ENCODE measurements at regions not wholly inside any gene's neighbourhood (a gene's known extent, or its start where the extent isn't known, plus 50 kb on each side); places are given as distances from the start of the nearest gene placed in this dataset.

- DNase-seq (ENCODE audit: low read depth, low spot score) (no peak), ATAC-seq (no peak)
- Histone ChIP-seq H3K9me2 (ENCODE audit: insufficient read depth) (no peaks in the 10 kb centered on the region), H3K27ac (ENCODE audit: low read depth, low read length) (no peak overlapping the region), H3K36me3 (ENCODE audit: control insufficient read depth in 1 of 2, insufficient read depth in 2 of 2, low read length in 2 of 2) (no peaks in the 10 kb centered on the region), H3K27me3 (ENCODE audit: insufficient read depth, low read length) (no peaks in the 10 kb centered on the region), H4K20me1 (ENCODE audit: insufficient read depth) (no peaks in the 10 kb centered on the region), H3K4me2 (ENCODE audit: low read length) (no peak overlapping the region), H3K9me3 (ENCODE audit: control insufficient read depth in 1 of 2, insufficient read depth in 1 of 2, low read depth in 1 of 2, low read length in 2 of 2) (peaks cover 3 to 20% of the 10 kb centered on the region in 2 experiments; a peak in 2 of 4 replicates), H3K79me2 (ENCODE audit: insufficient read depth, low read length) (no peaks in the 10 kb centered on the region), H2AFZ (ENCODE audit: low read depth, low read length, poor library complexity, severe bottlenecking) (no peak overlapping the region), H3K9ac (ENCODE audit: low read length) (no peak overlapping the region), H3K4me3 (replicated peaks in 1 of 2; ENCODE audit: low read depth in 1 of 2, low read length in 2 of 2) (no peak overlapping the region), H3K4me1 (ENCODE audit: control insufficient read depth in 1 of 2, insufficient read depth in 2 of 2, low read length in 2 of 2) (no peaks in the 10 kb centered on the region)
- no peak for TF ChIP-seq JUND (IDR thresholded peaks at IDR 0.05)
- TF ChIP-seq ZFX (IDR thresholded peaks at IDR 0.05) = no peak
- ChIA-PET CTCF (no interaction called here), RAD21 (ENCODE audit: low non-redundant PET in 1 of 2, low total read pairs in 2 of 2, uncharacterized antibody in 2 of 2, unreplicated experiment in 2 of 2) (no interaction called here), POLR2A (no interaction called here)
- intact Hi-C loops (cut with micrococcal nuclease) = no loop called here
- BruUV-seq (replicated peaks) = no TSS peak
These were observed 344.9 kb downstream of the LIG4 start for GRCh38 chr13:107870400-107870799.

- Histone ChIP-seq H3K9me3 (ENCODE audit: control insufficient read depth in 1 of 2, insufficient read depth in 1 of 2, low read depth in 1 of 2, low read length in 2 of 2) (peaks cover 7 to 16% of the 10 kb centered on the region in 2 experiments; a peak in 2 of 4 replicates), H4K20me1 (ENCODE audit: insufficient read depth) (no peaks in the 10 kb centered on the region), H2AFZ (ENCODE audit: low read depth, low read length, poor library complexity, severe bottlenecking) (no peak overlapping the region), H3K79me2 (ENCODE audit: insufficient read depth, low read length) (no peaks in the 10 kb centered on the region), H3K36me3 (ENCODE audit: control insufficient read depth in 1 of 2, insufficient read depth in 2 of 2, low read length in 2 of 2) (no peaks in the 10 kb centered on the region), H3K27me3 (ENCODE audit: insufficient read depth, low read length) (no peaks in the 10 kb centered on the region), H3K4me1 (ENCODE audit: control insufficient read depth in 1 of 2, insufficient read depth in 2 of 2, low read length in 2 of 2) (no peaks in the 10 kb centered on the region), H3K4me3 (replicated peaks in 1 of 2; ENCODE audit: low read depth in 1 of 2, low read length in 2 of 2) (no peak overlapping the region), H3K27ac (ENCODE audit: low read depth, low read length) (no peak overlapping the region), H3K9ac (ENCODE audit: low read length) (no peak overlapping the region), H3K9me2 (ENCODE audit: insufficient read depth) (no peaks in the 10 kb centered on the region), H3K4me2 (ENCODE audit: low read length) (no peak overlapping the region)
- ChIA-PET POLR2A (no interaction called here), RAD21 (ENCODE audit: low non-redundant PET in 1 of 2, low total read pairs in 2 of 2, uncharacterized antibody in 2 of 2, unreplicated experiment in 2 of 2) (no interaction called here), CTCF (no interaction called here)
- DNase-seq (ENCODE audit: low read depth, low spot score) (no peak), ATAC-seq (no peak)
- no TSS peak for BruUV-seq (replicated peaks)
- intact Hi-C loops (cut with micrococcal nuclease) = no loop called here
- TF ChIP-seq JUND (IDR thresholded peaks at IDR 0.05) = no peak
- TF ChIP-seq POLR2A (IDR thresholded peaks at IDR 0.05; ENCODE audit: borderline replicate concordance, extremely low read depth, insufficient read depth, insufficient read length) = no peak
- no peak for TF ChIP-seq ATF3 (IDR thresholded peaks at IDR 0.05)
- no peak for TF ChIP-seq ZFX (IDR thresholded peaks at IDR 0.05)
- no peak for TF ChIP-seq CBX3 (IDR thresholded peaks at IDR 0.05; ENCODE audit: low read depth)
- TF ChIP-seq ELF1 (IDR thresholded peaks at IDR 0.05; ENCODE audit: borderline replicate concordance, low read depth) = no peak
- no peak for TF ChIP-seq ZBTB33 (IDR thresholded peaks at IDR 0.05; ENCODE audit: extremely low read depth, insufficient replicate concordance, low read length)
- no peak for TF ChIP-seq SRF (IDR thresholded peaks at IDR 0.05; ENCODE audit: low read depth)
- no peak for TF ChIP-seq YY1 (IDR thresholded peaks at IDR 0.05; ENCODE audit: extremely low read depth, insufficient replicate concordance, low read depth, low read length)
- no peak for TF ChIP-seq ZNF274 (IDR thresholded peaks at IDR 0.05; ENCODE audit: low read depth, low read length)
- no peak for TF ChIP-seq EGR1 (IDR thresholded peaks at IDR 0.05; ENCODE audit: low read depth)
- TF ChIP-seq SIN3A (IDR thresholded peaks at IDR 0.05; ENCODE audit: low read depth) = no peak
- no peak for TF ChIP-seq TCF7L2 (IDR thresholded peaks at IDR 0.05; ENCODE audit: borderline replicate concordance, extremely low read depth, insufficient read depth, insufficient read length)
- no peak for TF ChIP-seq MAX (IDR thresholded peaks at IDR 0.05)
- TF ChIP-seq EZH2 (IDR thresholded peaks at IDR 0.05) = no peak
These were observed 347.4 kb downstream of the LIG4 start for GRCh38 chr13:107867701-107868661.
